Vagina (tissue), 2 donors: ENCODE measurements at regions not wholly inside any gene's neighbourhood (a gene's known extent, or its start where the extent isn't known, plus 50 kb on each side); places are given as distances from the start of the nearest gene placed in this dataset.

ENCODE experiments used
- DNase-seq, 2 donors: peaks; one replicate each; pipeline ENCODE4 v3.0.0-alpha.2; 2017; ENCODE audit errors: extremely low spot score in 2 of 2
- H3K27ac ChIP-seq: fragments of 200-600 bp; sonication (generic); one replicate; pipeline ENCODE4 v1.5.1; 2019
- H3K27me3 ChIP-seq: fragments of 200-600 bp; sonication (generic); one replicate; pipeline ENCODE4 v1.5.1; 2019
- H3K36me3 ChIP-seq, 2 donors: fragments of 200-600 bp; sonication (generic); one replicate each; pipeline ENCODE4 v1.5.1; 2017 to 2019
- H3K4me1 ChIP-seq: fragments of 200-600 bp; sonication (generic); one replicate; pipeline ENCODE4 v1.5.1; 2019
- H3K4me3 ChIP-seq, 2 donors: fragments of 200-600 bp; sonication (generic); 1 replicate in 1 of 2; 2 replicates in 1 of 2; pipeline ENCODE4 v1.5.1; 2016 to 2019
- H3K9me3 ChIP-seq: fragments of 200-600 bp; sonication (generic); one replicate; pipeline ENCODE4 v1.5.1; 2019
- POLR2A ChIP-seq, 2 donors: fragments of 450-650 bp; IDR thresholded peaks; one replicate each; pipeline ENCODE4 v1.6.1; 2017; ENCODE audit warnings: antibody characterized with exemption in 2 of 2, mild to moderate bottlenecking in 2 of 2, moderate library complexity in 2 of 2
- POLR2AphosphoS5 ChIP-seq, 2 donors: sonication (generic); formaldehyde crosslinking; IDR thresholded peaks; one replicate each; pipeline ENCODE4 v1.9.0; 2017; ENCODE audit warnings: antibody characterized with exemption in 2 of 2, mild to moderate bottlenecking in 2 of 2, low read depth in 1 of 2; ENCODE audit not compliant: insufficient read depth in 1 of 2
- intact Hi-C: fragments of 100-400 bp; cut with DNase I; formaldehyde crosslinking; loops from one replicate; pipeline ENCODE4 v1.15.1; 2023
- TF ChIP-seq, protein P1 (sequence below), 3 experiments: fragments of 450-650 bp in 2 of 3; fragments of 200-600 bp in 1 of 3; sonication (generic) in 1 of 3; IDR thresholded peaks; one replicate each; pipeline ENCODE4 v1.5.1; 2017 to 2019; ENCODE audit warnings: antibody characterized with exemption in 3 of 3, mild to moderate bottlenecking in 2 of 3, moderate library complexity in 2 of 3

GRCh38 chr9:18358325-18358724 lies 115.6 kb upstream of the ADAMTSL1 start:
- Histone ChIP-seq H3K27me3 (no peaks in the 10 kb centered on the region), H3K27ac (no peak overlapping the region), H3K4me3 (no peak overlapping the region), H3K36me3 (no peaks in the 10 kb centered on the region), H3K9me3 (no peaks in the 10 kb centered on the region), H3K4me1 (peaks cover 11% of the 10 kb centered on the region)
- intact Hi-C loops: no loop called here
- no peak for DNase-seq
- TF ChIP-seq POLR2A (IDR thresholded peaks at IDR 0.05) (no peak), POLR2AphosphoS5 (IDR thresholded peaks at IDR 0.05; ENCODE audit: insufficient read depth in 1 of 2, low read depth in 1 of 2) (no peak)
- TF ChIP-seq, protein P1, sequence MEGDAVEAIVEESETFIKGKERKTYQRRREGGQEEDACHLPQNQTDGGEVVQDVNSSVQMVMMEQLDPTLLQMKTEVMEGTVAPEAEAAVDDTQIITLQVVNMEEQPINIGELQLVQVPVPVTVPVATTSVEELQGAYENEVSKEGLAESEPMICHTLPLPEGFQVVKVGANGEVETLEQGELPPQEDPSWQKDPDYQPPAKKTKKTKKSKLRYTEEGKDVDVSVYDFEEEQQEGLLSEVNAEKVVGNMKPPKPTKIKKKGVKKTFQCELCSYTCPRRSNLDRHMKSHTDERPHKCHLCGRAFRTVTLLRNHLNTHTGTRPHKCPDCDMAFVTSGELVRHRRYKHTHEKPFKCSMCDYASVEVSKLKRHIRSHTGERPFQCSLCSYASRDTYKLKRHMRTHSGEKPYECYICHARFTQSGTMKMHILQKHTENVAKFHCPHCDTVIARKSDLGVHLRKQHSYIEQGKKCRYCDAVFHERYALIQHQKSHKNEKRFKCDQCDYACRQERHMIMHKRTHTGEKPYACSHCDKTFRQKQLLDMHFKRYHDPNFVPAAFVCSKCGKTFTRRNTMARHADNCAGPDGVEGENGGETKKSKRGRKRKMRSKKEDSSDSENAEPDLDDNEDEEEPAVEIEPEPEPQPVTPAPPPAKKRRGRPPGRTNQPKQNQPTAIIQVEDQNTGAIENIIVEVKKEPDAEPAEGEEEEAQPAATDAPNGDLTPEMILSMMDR (IDR thresholded peaks at IDR 0.05): no peak

DNA sequence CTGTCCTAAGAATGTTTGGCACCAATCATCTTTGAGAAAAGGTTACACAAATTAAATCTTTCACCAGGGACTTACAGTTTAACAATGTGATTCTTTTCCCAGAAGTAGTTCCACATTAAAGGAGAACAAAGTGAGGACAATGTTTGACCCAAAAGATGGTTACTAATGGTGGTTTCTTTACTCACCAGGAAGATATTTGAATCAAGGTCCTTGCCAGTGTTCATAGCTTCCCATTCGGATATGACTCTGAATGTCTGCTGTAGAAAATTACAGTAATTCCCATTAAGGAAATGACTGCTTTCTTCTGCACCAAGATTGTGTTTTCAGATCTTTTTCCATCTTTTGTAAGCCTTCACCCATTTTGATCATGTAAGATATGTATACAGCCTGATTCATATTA lies 114.6 kb upstream of the ADAMTSL1 start:
- no peaks in the 10 kb centered on the region for H3K36me3 ChIP-seq
- no peak overlapping the region for H3K4me3 ChIP-seq

GRCh38 chr9:18360005-18360404 lies 113.9 kb upstream of the ADAMTSL1 start:
- H3K9me3 ChIP-seq: no peaks in the 10 kb centered on the region
- no peak overlapping the region for H3K27ac ChIP-seq
- TF ChIP-seq POLR2A (IDR thresholded peaks at IDR 0.05) (no peak), POLR2AphosphoS5 (IDR thresholded peaks at IDR 0.05; ENCODE audit: insufficient read depth in 1 of 2, low read depth in 1 of 2) (no peak)
- TF ChIP-seq, protein P1 (IDR thresholded peaks at IDR 0.05): no peak
- no peak for DNase-seq
- H3K36me3 ChIP-seq: no peaks in the 10 kb centered on the region
- peaks cover 11% of the 10 kb centered on the region for H3K4me1 ChIP-seq
- intact Hi-C loops: no loop called here
- H3K27me3 ChIP-seq: no peaks in the 10 kb centered on the region
- H3K4me3 ChIP-seq: no peak overlapping the region

More for the DNA sequence above, 114.6 kb upstream of the ADAMTSL1 start:
- TF ChIP-seq POLR2A (IDR thresholded peaks at IDR 0.05) (no peak), POLR2AphosphoS5 (IDR thresholded peaks at IDR 0.05; ENCODE audit: insufficient read depth in 1 of 2, low read depth in 1 of 2) (no peak)
- TF ChIP-seq, protein P1 (IDR thresholded peaks at IDR 0.05): no peak
- Histone ChIP-seq H3K27ac (no peak overlapping the region), H3K9me3 (no peaks in the 10 kb centered on the region), H3K27me3 (no peaks in the 10 kb centered on the region), H3K4me1 (peaks cover 11% of the 10 kb centered on the region)
- intact Hi-C loops: no loop called here
- DNase-seq: no peak

DNA sequence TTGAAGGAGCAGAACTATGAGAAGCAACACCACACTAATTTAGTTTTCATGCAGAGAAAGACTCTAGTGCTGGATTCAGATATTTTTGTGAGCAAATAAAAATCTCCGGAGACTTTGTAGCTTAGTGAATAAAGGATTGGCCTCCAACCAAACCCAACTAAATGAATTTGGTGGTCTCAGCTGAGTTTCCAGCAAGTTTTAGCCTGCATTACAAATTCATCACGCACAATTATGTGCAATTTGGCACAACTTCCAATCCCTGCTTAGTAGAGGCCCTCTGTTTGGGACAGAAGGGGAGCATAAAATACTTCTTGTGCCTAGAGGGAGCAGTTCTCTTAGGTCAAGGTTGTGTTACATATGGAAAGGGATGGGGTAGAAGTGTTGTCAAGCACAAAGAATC lies 112.3 kb upstream of the ADAMTSL1 start:
- no peaks in the 10 kb centered on the region for H3K27me3 ChIP-seq
- no peak overlapping the region for H3K27ac ChIP-seq
- TF ChIP-seq POLR2A (IDR thresholded peaks at IDR 0.05) (no peak), POLR2AphosphoS5 (IDR thresholded peaks at IDR 0.05; ENCODE audit: insufficient read depth in 1 of 2, low read depth in 1 of 2) (no peak)
- TF ChIP-seq, protein P1 (IDR thresholded peaks at IDR 0.05): no peak
- no peaks in the 10 kb centered on the region for H3K36me3 ChIP-seq
- intact Hi-C loops: no loop called here
- no peak for DNase-seq
- H3K4me3 ChIP-seq: no peak overlapping the region
- H3K9me3 ChIP-seq: no peaks in the 10 kb centered on the region
- H3K4me1 ChIP-seq: peaks cover 11% of the 10 kb centered on the region

DNA sequence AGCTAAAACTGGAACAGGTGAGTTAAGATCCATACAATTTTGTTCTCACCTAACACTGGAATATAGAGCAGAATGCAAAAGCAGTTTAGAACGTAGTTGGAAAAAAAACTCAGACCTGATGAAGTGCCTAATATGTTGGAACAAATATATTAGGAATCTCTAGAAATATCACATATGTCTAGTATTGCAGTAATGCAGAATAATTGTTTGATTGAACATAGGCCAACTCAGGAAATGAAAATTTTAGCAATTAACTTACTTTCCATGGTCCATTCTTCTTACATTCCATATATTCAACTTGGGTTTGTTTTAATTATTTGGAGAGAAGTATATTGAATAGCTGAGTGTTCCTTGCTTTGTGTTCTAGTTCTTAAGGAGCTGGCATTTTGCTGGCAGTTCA lies 111.8 kb upstream of the ADAMTSL1 start:
- intact Hi-C loops: no loop called here
- Histone ChIP-seq H3K4me1 (peaks cover 11% of the 10 kb centered on the region), H3K9me3 (no peaks in the 10 kb centered on the region), H3K36me3 (no peaks in the 10 kb centered on the region), H3K27me3 (no peaks in the 10 kb centered on the region), H3K27ac (no peak overlapping the region), H3K4me3 (no peak overlapping the region)
- TF ChIP-seq, protein P1 (IDR thresholded peaks at IDR 0.05): no peak
- TF ChIP-seq POLR2A (IDR thresholded peaks at IDR 0.05): no peak
- no peak for TF ChIP-seq POLR2AphosphoS5 (IDR thresholded peaks at IDR 0.05; ENCODE audit: insufficient read depth in 1 of 2, low read depth in 1 of 2)
- no peak for DNase-seq
